ENCODE measurements at regions not wholly inside any gene's neighbourhood (a gene's known extent, or its start where the extent isn't known, plus 50 kb on each side); places are given as distances from the start of the nearest gene placed in this dataset.

- TF ChIP-seq, protein P1, sequence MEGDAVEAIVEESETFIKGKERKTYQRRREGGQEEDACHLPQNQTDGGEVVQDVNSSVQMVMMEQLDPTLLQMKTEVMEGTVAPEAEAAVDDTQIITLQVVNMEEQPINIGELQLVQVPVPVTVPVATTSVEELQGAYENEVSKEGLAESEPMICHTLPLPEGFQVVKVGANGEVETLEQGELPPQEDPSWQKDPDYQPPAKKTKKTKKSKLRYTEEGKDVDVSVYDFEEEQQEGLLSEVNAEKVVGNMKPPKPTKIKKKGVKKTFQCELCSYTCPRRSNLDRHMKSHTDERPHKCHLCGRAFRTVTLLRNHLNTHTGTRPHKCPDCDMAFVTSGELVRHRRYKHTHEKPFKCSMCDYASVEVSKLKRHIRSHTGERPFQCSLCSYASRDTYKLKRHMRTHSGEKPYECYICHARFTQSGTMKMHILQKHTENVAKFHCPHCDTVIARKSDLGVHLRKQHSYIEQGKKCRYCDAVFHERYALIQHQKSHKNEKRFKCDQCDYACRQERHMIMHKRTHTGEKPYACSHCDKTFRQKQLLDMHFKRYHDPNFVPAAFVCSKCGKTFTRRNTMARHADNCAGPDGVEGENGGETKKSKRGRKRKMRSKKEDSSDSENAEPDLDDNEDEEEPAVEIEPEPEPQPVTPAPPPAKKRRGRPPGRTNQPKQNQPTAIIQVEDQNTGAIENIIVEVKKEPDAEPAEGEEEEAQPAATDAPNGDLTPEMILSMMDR (IDR thresholded peaks at IDR 0.05): no peak
- TF ChIP-seq POLR2A (IDR thresholded peaks at IDR 0.05): no peak
- no peak for TF ChIP-seq POLR2AphosphoS5 (IDR thresholded peaks at IDR 0.05)
- no peak for TF ChIP-seq EP300 (IDR thresholded peaks at IDR 0.05)
Observed at GRCh38 chr15:98322581-98322980, 325.8 kb upstream of the IGF1R start.

Data from gastroesophageal sphincter (tissue), 3 donors.